PFSK-1 (cell line): ENCODE measurements at regions not wholly inside any gene's neighbourhood (a gene's known extent, or its start where the extent isn't known, plus 50 kb on each side); places are given as distances from the start of the nearest gene placed in this dataset.

Experiments
- POLR2AphosphoS5 ChIP-seq: IDR thresholded peaks from 2 replicates; pipeline ENCODE4 v1.6.1; 2012; ENCODE audit warnings: low read depth, mild to moderate bottlenecking, control low read depth, low read length, moderate library complexity
- TF ChIP-seq, protein P1 (sequence below), 2 experiments: IDR thresholded peaks; 2 replicates each; pipeline versions ENCODE4 v1.6.1 to v1.8.0; 2011 to 2012; ENCODE audit warnings: low read depth in 2 of 2, low read length in 2 of 2, control low read depth in 1 of 2, inconsistent platforms in 1 of 2, mild to moderate bottlenecking in 1 of 2, moderate library complexity in 1 of 2; ENCODE audit not compliant: insufficient read depth in 1 of 2

DNA sequence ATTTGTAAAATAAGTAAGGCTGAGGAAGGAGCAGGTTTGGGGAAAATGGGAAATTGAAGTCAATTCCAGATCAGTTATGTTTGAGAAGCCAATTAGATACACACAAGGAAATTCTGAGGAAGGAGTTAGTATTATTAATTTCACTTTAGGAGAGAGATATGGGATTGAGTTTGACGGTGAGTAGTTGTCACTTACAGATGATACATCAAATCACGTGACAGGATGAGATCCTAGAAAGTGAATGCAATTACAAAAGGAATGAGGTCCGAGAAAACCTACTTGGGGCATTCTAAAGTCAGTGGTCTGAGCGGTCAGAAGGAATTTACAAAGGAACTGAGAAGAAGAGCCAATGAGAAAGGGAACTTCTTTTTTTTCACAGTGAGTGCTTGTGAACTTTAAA is 364.3 kb upstream of the TMEM229A start:
- TF ChIP-seq, protein P1, sequence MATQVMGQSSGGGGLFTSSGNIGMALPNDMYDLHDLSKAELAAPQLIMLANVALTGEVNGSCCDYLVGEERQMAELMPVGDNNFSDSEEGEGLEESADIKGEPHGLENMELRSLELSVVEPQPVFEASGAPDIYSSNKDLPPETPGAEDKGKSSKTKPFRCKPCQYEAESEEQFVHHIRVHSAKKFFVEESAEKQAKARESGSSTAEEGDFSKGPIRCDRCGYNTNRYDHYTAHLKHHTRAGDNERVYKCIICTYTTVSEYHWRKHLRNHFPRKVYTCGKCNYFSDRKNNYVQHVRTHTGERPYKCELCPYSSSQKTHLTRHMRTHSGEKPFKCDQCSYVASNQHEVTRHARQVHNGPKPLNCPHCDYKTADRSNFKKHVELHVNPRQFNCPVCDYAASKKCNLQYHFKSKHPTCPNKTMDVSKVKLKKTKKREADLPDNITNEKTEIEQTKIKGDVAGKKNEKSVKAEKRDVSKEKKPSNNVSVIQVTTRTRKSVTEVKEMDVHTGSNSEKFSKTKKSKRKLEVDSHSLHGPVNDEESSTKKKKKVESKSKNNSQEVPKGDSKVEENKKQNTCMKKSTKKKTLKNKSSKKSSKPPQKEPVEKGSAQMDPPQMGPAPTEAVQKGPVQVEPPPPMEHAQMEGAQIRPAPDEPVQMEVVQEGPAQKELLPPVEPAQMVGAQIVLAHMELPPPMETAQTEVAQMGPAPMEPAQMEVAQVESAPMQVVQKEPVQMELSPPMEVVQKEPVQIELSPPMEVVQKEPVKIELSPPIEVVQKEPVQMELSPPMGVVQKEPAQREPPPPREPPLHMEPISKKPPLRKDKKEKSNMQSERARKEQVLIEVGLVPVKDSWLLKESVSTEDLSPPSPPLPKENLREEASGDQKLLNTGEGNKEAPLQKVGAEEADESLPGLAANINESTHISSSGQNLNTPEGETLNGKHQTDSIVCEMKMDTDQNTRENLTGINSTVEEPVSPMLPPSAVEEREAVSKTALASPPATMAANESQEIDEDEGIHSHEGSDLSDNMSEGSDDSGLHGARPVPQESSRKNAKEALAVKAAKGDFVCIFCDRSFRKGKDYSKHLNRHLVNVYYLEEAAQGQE (IDR thresholded peaks at IDR 0.05; ENCODE audit: insufficient read depth in 1 of 2, low read depth in 2 of 2, low read length in 2 of 2) = no peak
- no peak for TF ChIP-seq POLR2AphosphoS5
